Prostate gland (tissue), 2 donors: ENCODE measurements at regions not wholly inside any gene's neighbourhood (a gene's known extent, or its start where the extent isn't known, plus 50 kb on each side); places are given as distances from the start of the nearest gene placed in this dataset.

Experiments
- DNase-seq: peaks from one replicate; pipeline ENCODE4 v3.0.0-alpha.2; 2019; ENCODE audit warnings: low spot score
- H3K27ac ChIP-seq, 2 donors: fragments of 200-600 bp; sonication (generic); 2 replicates each; pipeline ENCODE4 v1.5.1; 2017 to 2019
- H3K27me3 ChIP-seq: fragments of 200-600 bp; sonication (generic); replicated peaks from 2 replicates; pipeline ENCODE4 v1.5.1; 2019; ENCODE audit not compliant: insufficient read depth
- H3K36me3 ChIP-seq, 2 donors: fragments of 200-600 bp; sonication (generic); 1 replicate in 1 of 2; 2 replicates in 1 of 2; pipeline versions ENCODE4 v1.5.1 to v1.8.1; 2017 to 2019
- H3K4me1 ChIP-seq: fragments of 200-600 bp; sonication (generic); replicated peaks from 2 replicates; pipeline ENCODE4 v1.5.1; 2019
- H3K4me3 ChIP-seq, 2 donors: fragments of 200-600 bp; sonication (generic); 2 replicates each; pipeline ENCODE4 v1.5.1; 2017 to 2019
- H3K9me3 ChIP-seq: fragments of 200-600 bp; sonication (generic); 2 replicates; pipeline ENCODE4 v1.5.1; 2017
- CTCF ChIP-seq, 4 experiments: fragments of 200-600 bp in 2 of 4; fragments of 450-650 bp in 2 of 4; sonication (generic) in 2 of 4; IDR thresholded peaks; 1 replicate in 3 of 4; 2 replicates in 1 of 4; pipeline ENCODE4 v1.5.1; 2016 to 2019; ENCODE audit warnings: antibody characterized with exemption in 4 of 4, mild to moderate bottlenecking in 2 of 4, moderate library complexity in 2 of 4
- POLR2A ChIP-seq: fragments of 450-650 bp; IDR thresholded peaks from one replicate; pipeline ENCODE4 v1.6.1; 2016; ENCODE audit warnings: antibody characterized with exemption, mild to moderate bottlenecking
- POLR2AphosphoS5 ChIP-seq: sonication (generic); formaldehyde crosslinking; IDR thresholded peaks from one replicate; pipeline ENCODE4 v1.6.1; 2017; ENCODE audit warnings: antibody characterized with exemption
- WGBS: methylation state at CpG from one replicate; pipeline ENCODE4 v1.1.5; 2018; 5-methylcytosine and 5-hydroxymethylcytosine counted together
- intact Hi-C: fragments of 100-400 bp; cut with DNase I; formaldehyde crosslinking; loops from one replicate; pipeline ENCODE4 v1.14.2; 2022

GRCh38 chrX:39749728-39750127 lies 348.0 kb downstream of the BCOR start:
- Histone ChIP-seq H3K4me3 (no peak overlapping the region), H3K27me3 (no peaks in the 10 kb centered on the region), H3K9me3 (no peaks in the 10 kb centered on the region), H3K27ac (no peak overlapping the region), H3K4me1 (no peaks in the 10 kb centered on the region), H3K36me3 (no peaks in the 10 kb centered on the region)
- no peak for TF ChIP-seq CTCF (IDR thresholded peaks at IDR 0.05)
- no peak for TF ChIP-seq POLR2A
- no peak for TF ChIP-seq POLR2AphosphoS5
- intact Hi-C loops, result loop anchor here (10.0 kb wide), 1 partner anchor 65 kb away; no protein-coding TSS in a partner anchor
- no peak for DNase-seq
- WGBS, result 93% methylated on average over 5 of the region's 5 CpGs

GRCh38 chrX:39750256-39750790 lies 347.4 kb downstream of the BCOR start:
- 70% methylated on average over 6 of the region's 6 CpGs for whole genome bisulfite sequencing
- Histone ChIP-seq H3K9me3 (no peaks in the 10 kb centered on the region), H3K36me3 (no peaks in the 10 kb centered on the region), H3K27me3 (no peaks in the 10 kb centered on the region), H3K27ac (no peak overlapping the region), H3K4me1 (no peaks in the 10 kb centered on the region), H3K4me3 (no peak overlapping the region)
- TF ChIP-seq POLR2A (no peak), POLR2AphosphoS5 (no peak), CTCF (IDR thresholded peaks at IDR 0.05) (no peak)
- no peak for DNase-seq
- intact Hi-C loops, result loop anchor here (10.0 kb wide), 1 partner anchor 64 kb away; no protein-coding TSS in a partner anchor

GRCh38 chrX:39750848-39751247 lies 346.9 kb downstream of the BCOR start:
- no peaks in the 10 kb centered on the region for H3K27me3 ChIP-seq
- no peaks in the 10 kb centered on the region for H3K4me1 ChIP-seq
- no peak for TF ChIP-seq CTCF (IDR thresholded peaks at IDR 0.05)
- TF ChIP-seq POLR2A, result no peak
- TF ChIP-seq POLR2AphosphoS5, result no peak
- no peak overlapping the region for H3K4me3 ChIP-seq
- no peaks in the 10 kb centered on the region for H3K36me3 ChIP-seq
- H3K9me3 ChIP-seq, result no peaks in the 10 kb centered on the region
- no peak for DNase-seq
- H3K27ac ChIP-seq, result no peak overlapping the region
- 70% methylated on average over 4 of the region's 6 CpGs for WGBS
- intact Hi-C loops, result loop anchor here (10.0 kb wide), 1 partner anchor 64 kb away; no protein-coding TSS in a partner anchor

GRCh38 chrX:39752815-39753214 lies 344.9 kb downstream of the BCOR start:
- peak; percentile 39 for DNase-seq
- H3K4me3 ChIP-seq, result no peak overlapping the region
- H3K4me1 ChIP-seq, result no peaks in the 10 kb centered on the region
- no peaks in the 10 kb centered on the region for H3K27me3 ChIP-seq
- H3K9me3 ChIP-seq, result no peaks in the 10 kb centered on the region
- intact Hi-C loops, result loop anchor here (10.0 kb wide), 1 partner anchor 62 kb away; no protein-coding TSS in a partner anchor
- no peaks in the 10 kb centered on the region for H3K36me3 ChIP-seq
- no peak overlapping the region for H3K27ac ChIP-seq
- 56% methylated on average over 9 of the region's 9 CpGs for WGBS
- TF ChIP-seq CTCF (IDR thresholded peaks at IDR 0.05) (no peak), POLR2AphosphoS5 (no peak), POLR2A (no peak)

- no peaks in the 10 kb centered on the region for H3K36me3 ChIP-seq
- no peaks in the 10 kb centered on the region for H3K9me3 ChIP-seq
- intact Hi-C loops, result loop anchor here (10.0 kb wide), 1 partner anchor 61 kb away; no protein-coding TSS in a partner anchor
- no peak for DNase-seq
- H3K4me3 ChIP-seq, result no peak overlapping the region
- no peak for TF ChIP-seq POLR2AphosphoS5
- 90% methylated on average over 8 of the region's 8 CpGs for WGBS
- H3K27ac ChIP-seq, result no peak overlapping the region
- no peaks in the 10 kb centered on the region for H3K4me1 ChIP-seq
- H3K27me3 ChIP-seq, result no peaks in the 10 kb centered on the region
These were observed 344.3 kb downstream of the BCOR start for GRCh38 chrX:39753293-39753996.
